HL-60 (cell line): ENCODE measurements at regions not wholly inside any gene's neighbourhood (a gene's known extent, or its start where the extent isn't known, plus 50 kb on each side); places are given as distances from the start of the nearest gene placed in this dataset.

ENCODE experiments used
- CTCF ChIP-seq: IDR thresholded peaks from one replicate; pipeline ENCODE4 v1.5.1; 2011; ENCODE audit warnings: low read length, control low read depth, inconsistent platforms; ENCODE audit not compliant: insufficient read depth
- REST ChIP-seq: IDR thresholded peaks from 2 replicates; pipeline ENCODE4 v1.6.1; 2012; ENCODE audit warnings: low read depth; ENCODE audit not compliant: insufficient replicate concordance
- SPI1 ChIP-seq: IDR thresholded peaks from 2 replicates; pipeline ENCODE4 v1.6.1; 2012; ENCODE audit warnings: low read depth, mild to moderate bottlenecking, borderline replicate concordance

- TF ChIP-seq CTCF (no peak), REST (no peak), SPI1 (no peak)
Observed at GRCh38 chr9:1745980-1746379, 269.2 kb upstream of the SMARCA2 start.
